Fibroblast of lung (primary cell): ENCODE measurements at regions not wholly inside any gene's neighbourhood (a gene's known extent, or its start where the extent isn't known, plus 50 kb on each side); places are given as distances from the start of the nearest gene placed in this dataset.

Source experiments
- CTCF ChIP-seq, 2 donors: IDR thresholded peaks in 1 of 2; conservative IDR thresholded peaks in 1 of 2; 1 replicate in 1 of 2; 2 replicates in 1 of 2; pipeline ENCODE4 v1.5.1; 2011 to 2012; ENCODE audit warnings: low read length in 2 of 2, control low read depth in 1 of 2, inconsistent platforms in 1 of 2, low read depth in 1 of 2, mild to moderate bottlenecking in 1 of 2
- EZH2 ChIP-seq: IDR thresholded peaks from 2 replicates; pipeline ENCODE4 v1.5.1; 2012; ENCODE audit warnings: low read length, control low read depth, mild to moderate bottlenecking; ENCODE audit errors: missing control alignments

- TF ChIP-seq CTCF (conservative IDR thresholded peaks at IDR 0.05 in 1 of 2, IDR thresholded peaks at IDR 0.05 in 1 of 2; ENCODE audit: low read depth in 1 of 2, low read length in 2 of 2) (no peak), EZH2 (no peak)
These were observed 58.2 kb upstream of the GPC4 start for GRCh38 chrX:133473451-133473850.
